ENCODE measurements at regions not wholly inside any gene's neighbourhood (a gene's known extent, or its start where the extent isn't known, plus 50 kb on each side); places are given as distances from the start of the nearest gene placed in this dataset.
"Not testable (repeated sequence)": the region's sequence is repeated elsewhere in the genome, so short reads cannot be mapped to it uniquely, and the experiment has no call there.

GRCh38 chr15:96153929-96154328 lies 176.6 kb upstream of the NR2F2 start:
- DNase-seq (ENCODE audit: insufficient read length, low spot score) (no peak), FAIRE-seq (no peak)

- FAIRE-seq, result no peak
These were observed 171.6 kb upstream of the NR2F2 start for GRCh38 chr15:96158938-96159337.

GRCh38 chr15:96160269-96160668 lies 170.2 kb upstream of the NR2F2 start:
- FAIRE-seq (no peak), DNase-seq (ENCODE audit: insufficient read length, low spot score) (no peak)

More at GRCh38 chr15:96158938-96159337, 171.6 kb upstream of the NR2F2 start:
- no peak for DNase-seq (ENCODE audit: insufficient read length, low spot score)

GRCh38 chr15:96160800-96161199 lies 169.7 kb upstream of the NR2F2 start:
- DNase-seq (ENCODE audit: insufficient read length, low spot score) (no peak), FAIRE-seq (no peak)

- no peak for FAIRE-seq
These were observed 168.2 kb upstream of the NR2F2 start for GRCh38 chr15:96162322-96162721.

GRCh38 chr15:96165081-96165480 lies 165.4 kb upstream of the NR2F2 start:
- DNase-seq (ENCODE audit: insufficient read length, low spot score), result no peak

More at GRCh38 chr15:96162322-96162721, 168.2 kb upstream of the NR2F2 start:
- DNase-seq (ENCODE audit: insufficient read length, low spot score), result no peak

GRCh38 chr15:96165775-96166174 lies 164.7 kb upstream of the NR2F2 start:
- FAIRE-seq (no peak), DNase-seq (ENCODE audit: insufficient read length, low spot score) (no peak)

More at GRCh38 chr15:96165081-96165480, 165.4 kb upstream of the NR2F2 start:
- no peak for FAIRE-seq

GRCh38 chr15:96166223-96167200 lies 164.0 kb upstream of the NR2F2 start:
- FAIRE-seq (no peak), DNase-seq (ENCODE audit: insufficient read length, low spot score) (no peak)

GRCh38 chr15:96170616-96170978 lies 159.9 kb upstream of the NR2F2 start:
- DNase-seq (ENCODE audit: insufficient read length, low spot score); FAIRE-seq: not testable (repeated sequence)

- DNase-seq (ENCODE audit: insufficient read length, low spot score) (no peak), FAIRE-seq (no peak)
These were observed 159.3 kb upstream of the NR2F2 start for GRCh38 chr15:96170979-96171739.

GRCh38 chr15:96171853-96172296 lies 158.6 kb upstream of the NR2F2 start:
- no peak for FAIRE-seq
- DNase-seq (ENCODE audit: insufficient read length, low spot score), result no peak

- FAIRE-seq (no peak), DNase-seq (ENCODE audit: insufficient read length, low spot score) (no peak)
These were observed 158.1 kb upstream of the NR2F2 start for GRCh38 chr15:96172417-96172816.

- no peak for FAIRE-seq
- no peak for DNase-seq (ENCODE audit: insufficient read length, low spot score)
These were observed 153.7 kb upstream of the NR2F2 start for GRCh38 chr15:96176831-96177230.

GRCh38 chr15:96177279-96177678 lies 153.2 kb upstream of the NR2F2 start:
- FAIRE-seq (no peak), DNase-seq (ENCODE audit: insufficient read length, low spot score) (no peak)

- FAIRE-seq, result no peak
- no peak for DNase-seq (ENCODE audit: insufficient read length, low spot score)
These were observed 150.3 kb upstream of the NR2F2 start for GRCh38 chr15:96180087-96180748.

GRCh38 chr15:96181217-96181616 lies 149.3 kb upstream of the NR2F2 start:
- DNase-seq (ENCODE audit: insufficient read length, low spot score), result no peak
- no peak for FAIRE-seq

GRCh38 chr15:96181873-96182301 lies 148.6 kb upstream of the NR2F2 start:
- DNase-seq (ENCODE audit: insufficient read length, low spot score), result no peak

GRCh38 chr15:96182736-96183513 lies 147.6 kb upstream of the NR2F2 start:
- no peak for FAIRE-seq

More at GRCh38 chr15:96181873-96182301, 148.6 kb upstream of the NR2F2 start:
- no peak for FAIRE-seq

GRCh38 chr15:96183514-96183850 lies 147.0 kb upstream of the NR2F2 start:
- no peak for FAIRE-seq
- DNase-seq (ENCODE audit: insufficient read length, low spot score), result no peak

More at GRCh38 chr15:96182736-96183513, 147.6 kb upstream of the NR2F2 start:
- DNase-seq (ENCODE audit: insufficient read length, low spot score), result no peak

- FAIRE-seq (no peak), DNase-seq (ENCODE audit: insufficient read length, low spot score) (no peak)
These were observed 146.6 kb upstream of the NR2F2 start for GRCh38 chr15:96183867-96184266.
